ENCODE measurements at regions not wholly inside any gene's neighbourhood (a gene's known extent, or its start where the extent isn't known, plus 50 kb on each side); places are given as distances from the start of the nearest gene placed in this dataset.

DNA sequence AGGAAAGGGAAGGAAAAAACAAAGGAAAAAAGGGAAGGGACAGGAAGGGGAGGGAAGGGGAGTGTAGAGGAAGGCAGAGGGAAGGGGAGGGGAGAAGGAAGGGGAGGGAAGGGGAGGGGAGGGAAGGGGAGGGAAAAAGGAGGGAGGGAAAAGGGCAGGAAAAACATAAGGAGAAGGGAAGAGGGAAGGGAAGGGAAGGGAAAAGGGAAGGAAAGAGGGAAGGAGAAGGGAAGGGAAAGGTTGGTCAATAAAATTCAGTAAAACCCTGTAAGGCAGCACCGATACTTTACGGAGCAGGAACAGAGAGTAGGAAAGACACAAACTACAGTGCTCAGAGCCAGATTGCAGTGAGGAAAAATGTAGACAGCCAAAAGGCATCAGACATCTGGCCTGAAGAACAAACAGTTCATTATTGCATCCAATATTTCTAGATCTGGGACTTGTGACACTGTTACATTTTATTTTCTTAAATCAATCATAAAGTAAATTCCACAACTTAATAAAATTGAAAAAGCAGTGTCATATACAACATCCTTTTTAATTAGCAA lies 322.0 kb downstream of the CRPPA start:
- no peak for TF ChIP-seq POLR2AphosphoS5 (IDR thresholded peaks at IDR 0.05; ENCODE audit: low read depth, low read length)
- no peak for TF ChIP-seq POLR2A (IDR thresholded peaks at IDR 0.05; ENCODE audit: low read depth, low read length)

Data from GM12892 (cell line).